Uterus (tissue), 2 donors: ENCODE measurements at regions not wholly inside any gene's neighbourhood (a gene's known extent, or its start where the extent isn't known, plus 50 kb on each side); places are given as distances from the start of the nearest gene placed in this dataset.

Source experiments
- CTCF ChIP-seq, 4 experiments: fragments of 200-600 bp in 2 of 4; fragments of 450-650 bp in 2 of 4; sonication (generic) in 2 of 4; IDR thresholded peaks; one replicate each; pipeline ENCODE4 v1.5.1; 2016 to 2019; ENCODE audit warnings: antibody characterized with exemption in 4 of 4, mild to moderate bottlenecking in 2 of 4, moderate library complexity in 1 of 4
- POLR2A ChIP-seq, 2 donors: fragments of 450-650 bp; IDR thresholded peaks; one replicate each; pipeline ENCODE4 v1.6.1; 2016; ENCODE audit warnings: antibody characterized with exemption in 2 of 2, mild to moderate bottlenecking in 1 of 2, moderate library complexity in 1 of 2

GRCh38 chr2:128374001-128374710, 55.5 kb upstream of the HS6ST1 start:
- TF ChIP-seq POLR2A (IDR thresholded peaks at IDR 0.05) (no peak), CTCF (IDR thresholded peaks at IDR 0.05) (no peak)
